Activated CD4-positive, alpha-beta T cell treated with anti-CD3 and anti-CD28 coated beads, Interleukin-2, amount 10 ng/mL, durations not matched to agents 24 days and 14 days (primary cell): ENCODE measurements at regions not wholly inside any gene's neighbourhood (a gene's known extent, or its start where the extent isn't known, plus 50 kb on each side); places are given as distances from the start of the nearest gene placed in this dataset.
A peak's percentile ranks its signal among the peaks of the same experiment; 100 is the strongest.
"Not testable (repeated sequence)": the region's sequence is repeated elsewhere in the genome, so short reads cannot be mapped to it uniquely, and the experiment has no call there.

Experiments used
- DNase-seq: peaks from one replicate; pipeline ENCODE4 v3.0.0; 2022
- H3K27ac Mint-ChIP-seq: one replicate; pipeline ENCODE4 v1.8.0; 2022; ENCODE audit warnings: mild to moderate bottlenecking, mixed read lengths
- H3K27me3 Mint-ChIP-seq: one replicate; pipeline ENCODE4 v1.8.0; 2022; ENCODE audit warnings: mixed read lengths
- H3K36me3 Mint-ChIP-seq: one replicate; pipeline ENCODE4 v1.8.0; 2022; ENCODE audit warnings: low read depth, mild to moderate bottlenecking, mixed read lengths
- H3K4me1 Mint-ChIP-seq: one replicate; pipeline ENCODE4 v1.8.0; 2021; ENCODE audit warnings: mixed read lengths
- H3K4me3 Mint-ChIP-seq: one replicate; pipeline ENCODE4 v1.8.0; 2022; ENCODE audit warnings: mild to moderate bottlenecking, moderate library complexity, mixed read lengths
- H3K9me3 Mint-ChIP-seq: one replicate; pipeline ENCODE4 v1.8.0; 2021; ENCODE audit warnings: mixed read lengths
- intact Hi-C: fragments of 100-400 bp; cut with micrococcal nuclease; formaldehyde crosslinking; loops from one replicate; pipeline ENCODE4 v1.15.1; 2023

- Mint-ChIP-seq H3K9me3 (peaks cover 3% of the 10 kb centered on the region), H3K36me3 (no peaks in the 10 kb centered on the region), H3K27ac (no peak overlapping the region), H3K27me3 (peaks cover 15% of the 10 kb centered on the region), H3K4me3 (no peak overlapping the region), H3K4me1 (no peaks in the 10 kb centered on the region)
- peak; percentile 49 for DNase-seq
- intact Hi-C loops, result no loop called here
Observed at GRCh38 chr15:70602834-70603560, 160.4 kb downstream of the UACA start.

- no peaks in the 10 kb centered on the region for H3K36me3 Mint-ChIP-seq
- no peak for DNase-seq
- no peaks in the 10 kb centered on the region for H3K4me1 Mint-ChIP-seq
- no peak overlapping the region for H3K27ac Mint-ChIP-seq
- peaks cover 3% of the 10 kb centered on the region for H3K9me3 Mint-ChIP-seq
- H3K4me3 Mint-ChIP-seq, result no peak overlapping the region
- intact Hi-C loops, result no loop called here
- peaks cover 13% of the 10 kb centered on the region for H3K27me3 Mint-ChIP-seq
Observed at GRCh38 chr15:70602281-70602680, 161.1 kb downstream of the UACA start.

GRCh38 chr15:70597945-70598344 is 165.4 kb downstream of the UACA start:
- Mint-ChIP-seq H3K4me3 (no peak overlapping the region), H3K27ac (no peak overlapping the region), H3K27me3 (peaks cover 26% of the 10 kb centered on the region), H3K36me3 (peaks cover 7% of the 10 kb centered on the region), H3K4me1 (no peaks in the 10 kb centered on the region), H3K9me3 (peaks cover 20% of the 10 kb centered on the region)
- no peak for DNase-seq
- intact Hi-C loops, result no loop called here

GRCh38 chr15:70597056-70597603 is 166.2 kb downstream of the UACA start:
- no peak for DNase-seq
- Mint-ChIP-seq H3K36me3 (peaks cover 7% of the 10 kb centered on the region), H3K4me3 (no peak overlapping the region), H3K27me3 (peaks cover 26% of the 10 kb centered on the region), H3K27ac (no peak overlapping the region), H3K4me1 (no peaks in the 10 kb centered on the region), H3K9me3 (peaks cover 24% of the 10 kb centered on the region)
- intact Hi-C loops, result no loop called here

- no peak for DNase-seq
Observed at GRCh38 chr15:70596354-70597055, 166.9 kb downstream of the UACA start.

GRCh38 chr15:70593795-70594194 is 169.6 kb downstream of the UACA start:
- H3K27me3 Mint-ChIP-seq, result peaks cover 22% of the 10 kb centered on the region
- no peak for DNase-seq
- H3K36me3 Mint-ChIP-seq, result peaks cover 7% of the 10 kb centered on the region
- intact Hi-C loops, result no loop called here
- peaks cover 28% of the 10 kb centered on the region for H3K9me3 Mint-ChIP-seq
- H3K27ac Mint-ChIP-seq, result no peak overlapping the region
- H3K4me1 Mint-ChIP-seq, result peaks cover 7% of the 10 kb centered on the region
- H3K4me3 Mint-ChIP-seq, result no peak overlapping the region

More at GRCh38 chr15:70596354-70597055, 166.9 kb downstream of the UACA start:
- Mint-ChIP-seq H3K27me3 (peaks cover 26% of the 10 kb centered on the region), H3K36me3 (peaks cover 7% of the 10 kb centered on the region), H3K4me1 (no peaks in the 10 kb centered on the region), H3K4me3 (no peak overlapping the region), H3K27ac (no peak overlapping the region), H3K9me3 (peaks cover 27% of the 10 kb centered on the region)
- intact Hi-C loops, result no loop called here

- peaks cover 12% of the 10 kb centered on the region for H3K4me1 Mint-ChIP-seq
- DNase-seq, result no peak
- no peak overlapping the region for H3K4me3 Mint-ChIP-seq
- no peak overlapping the region for H3K27ac Mint-ChIP-seq
- peaks cover 17% of the 10 kb centered on the region for H3K9me3 Mint-ChIP-seq
- peaks cover 28% of the 10 kb centered on the region for H3K27me3 Mint-ChIP-seq
- H3K36me3 Mint-ChIP-seq, result peaks cover 4% of the 10 kb centered on the region
- intact Hi-C loops, result no loop called here
Observed at GRCh38 chr15:70589728-70590127, 173.6 kb downstream of the UACA start.

GRCh38 chr15:70589221-70589620 is 174.1 kb downstream of the UACA start:
- H3K27ac Mint-ChIP-seq, result no peak overlapping the region
- DNase-seq, result no peak
- peaks cover 2% of the 10 kb centered on the region for H3K36me3 Mint-ChIP-seq
- no peak overlapping the region for H3K4me3 Mint-ChIP-seq
- peaks cover 12% of the 10 kb centered on the region for H3K4me1 Mint-ChIP-seq
- intact Hi-C loops, result no loop called here
- H3K27me3 Mint-ChIP-seq, result peaks cover 31% of the 10 kb centered on the region
- H3K9me3 Mint-ChIP-seq, result peaks cover 15% of the 10 kb centered on the region

- H3K9me3 Mint-ChIP-seq, result peaks cover 15% of the 10 kb centered on the region
- H3K27ac Mint-ChIP-seq, result no peak overlapping the region
- H3K36me3 Mint-ChIP-seq, result no peaks in the 10 kb centered on the region
- peaks cover 34% of the 10 kb centered on the region for H3K27me3 Mint-ChIP-seq
- H3K4me3 Mint-ChIP-seq, result no peak overlapping the region
- intact Hi-C loops, result no loop called here
- peaks cover 12% of the 10 kb centered on the region for H3K4me1 Mint-ChIP-seq
- DNase-seq, result no peak
Observed at GRCh38 chr15:70588613-70589012, 174.7 kb downstream of the UACA start.

GRCh38 chr15:70587896-70588567 is 175.3 kb downstream of the UACA start:
- H3K4me3 Mint-ChIP-seq, result no peak overlapping the region
- intact Hi-C loops, result no loop called here
- no peak for DNase-seq
- no peaks in the 10 kb centered on the region for H3K36me3 Mint-ChIP-seq
- no peak overlapping the region for H3K27ac Mint-ChIP-seq
- peaks cover 12% of the 10 kb centered on the region for H3K4me1 Mint-ChIP-seq
- H3K9me3 Mint-ChIP-seq, result peaks cover 12% of the 10 kb centered on the region
- peaks cover 34% of the 10 kb centered on the region for H3K27me3 Mint-ChIP-seq

GRCh38 chr15:70587012-70587634 is 176.2 kb downstream of the UACA start:
- intact Hi-C loops, DNase-seq, H3K9me3 Mint-ChIP-seq, H3K36me3 Mint-ChIP-seq, H3K27ac Mint-ChIP-seq, H3K4me3 Mint-ChIP-seq: not testable (repeated sequence)
- Mint-ChIP-seq H3K4me1 (peaks cover 12% of the 10 kb centered on the region), H3K27me3 (peaks cover 34% of the 10 kb centered on the region)

GRCh38 chr15:70586241-70586640 is 177.1 kb downstream of the UACA start:
- DNase-seq, result no peak
- Mint-ChIP-seq H3K4me1 (peaks cover 12% of the 10 kb centered on the region), H3K9me3 (peaks cover 1% of the 10 kb centered on the region), H3K36me3 (no peaks in the 10 kb centered on the region), H3K27ac (no peak overlapping the region), H3K4me3 (peak overlapping the region; percentile 5), H3K27me3 (peaks cover 34% of the 10 kb centered on the region)
- intact Hi-C loops, result no loop called here

GRCh38 chr15:70585707-70586034 is 177.7 kb downstream of the UACA start:
- H3K36me3 Mint-ChIP-seq, result no peaks in the 10 kb centered on the region
- H3K4me3 Mint-ChIP-seq, result peak overlapping the region; percentile 61
- H3K27me3 Mint-ChIP-seq, result peaks cover 34% of the 10 kb centered on the region
- no peaks in the 10 kb centered on the region for H3K9me3 Mint-ChIP-seq
- H3K4me1 Mint-ChIP-seq, result peaks cover 12% of the 10 kb centered on the region
- no peak overlapping the region for H3K27ac Mint-ChIP-seq
- no peak for DNase-seq
- intact Hi-C loops, result no loop called here
